ENCODE measurements at regions not wholly inside any gene's neighbourhood (a gene's known extent, or its start where the extent isn't known, plus 50 kb on each side); places are given as distances from the start of the nearest gene placed in this dataset.
"Not testable (repeated sequence)": the region's sequence is repeated elsewhere in the genome, so short reads cannot be mapped to it uniquely, and the experiment has no call there.

DNA sequence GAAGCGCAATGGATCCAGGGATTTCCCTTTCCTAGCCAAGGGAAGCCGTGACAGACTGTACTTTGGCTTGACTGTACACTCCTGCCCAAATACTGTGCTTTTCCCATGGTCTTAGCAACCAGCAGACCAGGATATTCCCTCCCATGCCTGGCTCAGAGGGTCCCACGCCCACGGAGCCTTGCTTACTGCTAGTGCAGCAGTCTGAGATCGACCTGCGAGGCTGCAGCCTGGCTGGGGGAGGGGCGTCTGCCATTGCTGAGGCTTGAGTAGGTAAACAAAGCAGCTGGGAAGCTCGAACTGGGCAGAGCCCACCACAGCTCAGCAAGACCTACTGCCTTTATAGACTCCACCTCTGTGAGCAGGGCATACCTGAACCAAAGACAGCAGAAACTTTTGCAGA is 155.4 kb downstream of the JRKL start:
- H3K36me3 ChIP-seq (ENCODE audit: control insufficient read depth in 2 of 2, insufficient read depth in 2 of 2, low read length in 1 of 2); H2AFZ ChIP-seq (ENCODE audit: control insufficient read depth, low read depth, low read length); H3K79me2 ChIP-seq (ENCODE audit: control insufficient read depth, insufficient read depth, low read length); H3K4me1 ChIP-seq (ENCODE audit: control insufficient read depth, insufficient read depth, low read length); H3K27ac ChIP-seq (ENCODE audit: control insufficient read depth, insufficient read depth); in situ Hi-C loops (cut with MboI); H3K9me3 ChIP-seq (replicated peaks; ENCODE audit: control insufficient read depth, insufficient read depth, low read length); DNase-seq (ENCODE audit: low read depth, low spot score); ATAC-seq; SMC1A ChIA-PET (ENCODE audit: uncharacterized antibody, unreplicated experiment); BruUV-seq (replicated peaks); CTCF ChIA-PET; H3K27me3 ChIP-seq (replicated peaks in 1 of 2; ENCODE audit: control insufficient read depth in 2 of 2, insufficient read depth in 2 of 2, low read length in 1 of 2); H3K4me2 ChIP-seq (ENCODE audit: control insufficient read depth, insufficient read depth); H3K4me3 ChIP-seq; H3K9ac ChIP-seq (ENCODE audit: control insufficient read depth, insufficient read depth, low read length); intact Hi-C loops (cut with micrococcal nuclease; ENCODE audit: unreplicated experiment); H4K20me1 ChIP-seq (ENCODE audit: control insufficient read depth, insufficient read depth); RAD21 ChIA-PET (ENCODE audit: unreplicated experiment); FAIRE-seq: not testable (repeated sequence)
- POLR2A ChIA-PET = interaction anchor here (0.6 kb wide), 1 partner anchor 1663 kb away, joined by 3 read pairs; no protein-coding TSS in a partner anchor
- WGBS (ENCODE audit: insufficient coverage, insufficient replicate concordance, low lambda C conversion rate, missing lambda C conversion rate) = 18% methylated on average over 8 of the region's 8 CpGs

DNA sequence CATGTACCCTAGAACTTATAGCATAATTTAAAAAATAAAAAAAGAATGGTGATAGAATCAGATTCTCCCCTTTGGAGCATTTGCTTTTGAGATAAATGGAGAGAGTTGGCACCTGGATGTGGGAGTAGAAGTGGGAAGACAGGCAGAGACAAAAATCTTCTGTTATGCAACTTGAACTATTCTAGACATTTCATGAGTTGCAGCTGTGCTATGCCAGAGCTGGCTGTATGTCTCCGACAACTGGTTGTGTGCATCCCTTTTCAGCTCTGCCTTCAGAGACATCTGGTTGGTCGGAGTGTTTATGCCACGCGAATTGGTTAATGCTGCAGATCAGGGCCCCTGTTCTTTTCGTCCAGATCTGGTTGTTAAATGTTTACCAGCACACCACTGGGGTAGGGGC is 161.3 kb downstream of the JRKL start:
- DNase-seq (ENCODE audit: low read depth, low spot score) = no peak
- no peak overlapping the region for H2AFZ ChIP-seq (ENCODE audit: control insufficient read depth, low read depth, low read length)
- no peak overlapping the region for H3K4me3 ChIP-seq
- RAD21 ChIA-PET (ENCODE audit: unreplicated experiment) = no interaction called here
- no peak for FAIRE-seq
- no peak overlapping the region for H3K9ac ChIP-seq (ENCODE audit: control insufficient read depth, insufficient read depth, low read length)
- POLR2A ChIA-PET = no interaction called here
- H3K27ac ChIP-seq (ENCODE audit: control insufficient read depth, insufficient read depth) = no peak overlapping the region
- WGBS (ENCODE audit: insufficient coverage, insufficient replicate concordance, low lambda C conversion rate, missing lambda C conversion rate) = 34% methylated on average over 5 of the region's 5 CpGs
- H3K27me3 ChIP-seq (replicated peaks in 1 of 2; ENCODE audit: control insufficient read depth in 2 of 2, insufficient read depth in 2 of 2, low read length in 1 of 2) = no peaks in the 10 kb centered on the region
- ATAC-seq = no peak
- BruUV-seq (replicated peaks) = no TSS peak
- H3K79me2 ChIP-seq (ENCODE audit: control insufficient read depth, insufficient read depth, low read length) = no peaks in the 10 kb centered on the region
- CTCF ChIA-PET = no interaction called here
- TF ChIP-seq EGR1 (IDR thresholded peaks at IDR 0.05; ENCODE audit: borderline replicate concordance in 1 of 2, low read depth in 2 of 2, low read length in 2 of 2) (no peak), NFIC (IDR thresholded peaks at IDR 0.05; ENCODE audit: low read depth, low read length) (no peak), IKZF2 (IDR thresholded peaks at IDR 0.05) (no peak), SUZ12 (IDR thresholded peaks at IDR 0.05; ENCODE audit: unreplicated experiment) (no peak), NR2F1 (conservative IDR thresholded peaks at IDR 0.05) (no peak), HCFC1 (IDR thresholded peaks at IDR 0.05; ENCODE audit: low read length) (no peak), TCF3 (IDR thresholded peaks at IDR 0.05; ENCODE audit: borderline replicate concordance, insufficient read depth, low read depth, low read length) (no peak), RAD21 (IDR thresholded peaks at IDR 0.05; ENCODE audit: insufficient read depth, low read depth, low read length) (no peak), NFXL1 (IDR thresholded peaks at IDR 0.05; ENCODE audit: borderline replicate concordance) (no peak), LARP7 (IDR thresholded peaks at IDR 0.05) (no peak)
- H3K4me1 ChIP-seq (ENCODE audit: control insufficient read depth, insufficient read depth, low read length) = no peaks in the 10 kb centered on the region
- in situ Hi-C loops (cut with MboI) (no loop called here), intact Hi-C loops (cut with micrococcal nuclease; ENCODE audit: unreplicated experiment) (no loop called here)
- H3K36me3 ChIP-seq (ENCODE audit: control insufficient read depth in 2 of 2, insufficient read depth in 2 of 2, low read length in 1 of 2) = no peaks in the 10 kb centered on the region
- H3K4me2 ChIP-seq (ENCODE audit: control insufficient read depth, insufficient read depth) = no peak overlapping the region
- H3K9me3 ChIP-seq (replicated peaks; ENCODE audit: control insufficient read depth, insufficient read depth, low read length) = no peaks in the 10 kb centered on the region
- SMC1A ChIA-PET (ENCODE audit: uncharacterized antibody, unreplicated experiment) = no interaction called here
- no peaks in the 10 kb centered on the region for H4K20me1 ChIP-seq (ENCODE audit: control insufficient read depth, insufficient read depth)

Measured in GM12878 (cell line).